ENCODE measurements at regions not wholly inside any gene's neighbourhood (a gene's known extent, or its start where the extent isn't known, plus 50 kb on each side); places are given as distances from the start of the nearest gene placed in this dataset.

DNA sequence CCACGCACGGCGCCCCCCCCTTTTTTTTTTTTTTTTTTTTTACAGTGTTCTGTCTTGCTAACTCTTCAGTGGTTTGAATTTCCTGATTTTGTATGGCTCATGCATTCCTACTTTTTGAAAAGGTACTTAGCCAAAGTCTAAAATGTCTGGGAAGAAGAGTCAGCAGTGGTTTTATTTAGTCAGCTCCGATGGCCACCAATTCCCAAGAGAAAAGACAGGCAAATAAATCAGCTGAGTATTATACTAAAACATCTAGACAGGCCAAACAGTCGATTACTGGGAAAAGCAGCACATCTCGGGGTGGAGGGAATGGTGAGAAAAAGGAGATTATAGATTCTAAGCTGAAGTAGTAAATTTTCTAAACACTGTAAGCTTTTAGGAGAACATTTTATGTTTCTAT, 192.5 kb upstream of the ZRANB2 start:
- TF ChIP-seq EZH2phosphoT487 (IDR thresholded peaks at IDR 0.05; ENCODE audit: borderline replicate concordance, low read length) (no peak), EZH2 (IDR thresholded peaks at IDR 0.05; ENCODE audit: low read length, unreplicated experiment) (no peak)
- TF ChIP-seq, protein P1, sequence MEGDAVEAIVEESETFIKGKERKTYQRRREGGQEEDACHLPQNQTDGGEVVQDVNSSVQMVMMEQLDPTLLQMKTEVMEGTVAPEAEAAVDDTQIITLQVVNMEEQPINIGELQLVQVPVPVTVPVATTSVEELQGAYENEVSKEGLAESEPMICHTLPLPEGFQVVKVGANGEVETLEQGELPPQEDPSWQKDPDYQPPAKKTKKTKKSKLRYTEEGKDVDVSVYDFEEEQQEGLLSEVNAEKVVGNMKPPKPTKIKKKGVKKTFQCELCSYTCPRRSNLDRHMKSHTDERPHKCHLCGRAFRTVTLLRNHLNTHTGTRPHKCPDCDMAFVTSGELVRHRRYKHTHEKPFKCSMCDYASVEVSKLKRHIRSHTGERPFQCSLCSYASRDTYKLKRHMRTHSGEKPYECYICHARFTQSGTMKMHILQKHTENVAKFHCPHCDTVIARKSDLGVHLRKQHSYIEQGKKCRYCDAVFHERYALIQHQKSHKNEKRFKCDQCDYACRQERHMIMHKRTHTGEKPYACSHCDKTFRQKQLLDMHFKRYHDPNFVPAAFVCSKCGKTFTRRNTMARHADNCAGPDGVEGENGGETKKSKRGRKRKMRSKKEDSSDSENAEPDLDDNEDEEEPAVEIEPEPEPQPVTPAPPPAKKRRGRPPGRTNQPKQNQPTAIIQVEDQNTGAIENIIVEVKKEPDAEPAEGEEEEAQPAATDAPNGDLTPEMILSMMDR (conservative IDR thresholded peaks at IDR 0.05; ENCODE audit: low read depth, low read length) = no peak

Data from PC-3 (cell line).